NT2/D1 (cell line): ENCODE measurements at regions not wholly inside any gene's neighbourhood (a gene's known extent, or its start where the extent isn't known, plus 50 kb on each side); places are given as distances from the start of the nearest gene placed in this dataset.

Source experiments
- YY1 ChIP-seq: IDR thresholded peaks from 2 replicates; pipeline ENCODE4 v1.6.1; 2011; ENCODE audit not compliant: insufficient read length, insufficient read depth
- ZNF274 ChIP-seq: IDR thresholded peaks from 2 replicates; pipeline ENCODE4 v1.6.1; 2011; ENCODE audit warnings: mild to moderate bottlenecking, low read depth, low read length

- TF ChIP-seq ZNF274 (no peak), YY1 (no peak)
These were observed 73.6 kb downstream of the EMX2 start for GRCh38 chr10:117616179-117616578.
